ENCODE measurements at regions not wholly inside any gene's neighbourhood (a gene's known extent, or its start where the extent isn't known, plus 50 kb on each side); places are given as distances from the start of the nearest gene placed in this dataset.
"Not testable (repeated sequence)": the region's sequence is repeated elsewhere in the genome, so short reads cannot be mapped to it uniquely, and the experiment has no call there.

GRCh38 chr3:30306896-30307295 is 299.5 kb upstream of the TGFBR2 start:
- no peak overlapping the region for H3K27ac ChIP-seq (ENCODE audit: low read depth, low read length)
- 86 to 94% (median 88%) methylated on average over 3 of the region's 3 CpGs for WGBS, 3 donors

GRCh38 chr3:30307372-30307950 is 298.9 kb upstream of the TGFBR2 start:
- H3K27ac ChIP-seq (ENCODE audit: low read depth, low read length) = no peak overlapping the region

GRCh38 chr3:30308131-30308530 is 298.3 kb upstream of the TGFBR2 start:
- WGBS, 3 donors = 58 to 81% (median 60%) methylated on average over 1 of the region's 1 CpG

GRCh38 chr3:30309961-30310954 is 296.1 kb upstream of the TGFBR2 start:
- no peak overlapping the region for H3K27ac ChIP-seq (ENCODE audit: low read depth, low read length)
- WGBS, 3 donors = 62 to 82% (median 71%) methylated on average over 2 of the region's 2 CpGs

More at GRCh38 chr3:30308131-30308530, 298.3 kb upstream of the TGFBR2 start:
- no peak overlapping the region for H3K27ac ChIP-seq (ENCODE audit: low read depth, low read length)

- H3K27ac ChIP-seq (ENCODE audit: low read depth, low read length) = no peak overlapping the region
- 78 to 79% (median 78%) methylated on average over 4 of the region's 4 CpGs for WGBS, 3 donors
These were observed 294.6 kb upstream of the TGFBR2 start for GRCh38 chr3:30311781-30312180.

- H3K27ac ChIP-seq (ENCODE audit: low read depth, low read length) = no peak overlapping the region
- 94 to 96% (median 95%) methylated on average over 2 of the region's 2 CpGs for WGBS, 3 donors
These were observed 292.6 kb upstream of the TGFBR2 start for GRCh38 chr3:30313840-30314239.

GRCh38 chr3:30314757-30315325 is 291.6 kb upstream of the TGFBR2 start:
- no peak overlapping the region for H3K27ac ChIP-seq (ENCODE audit: low read depth, low read length)
- 59 to 93% (median 64%) methylated on average over 3 of the region's 3 CpGs for WGBS, 3 donors

GRCh38 chr3:30315447-30315846 is 291.0 kb upstream of the TGFBR2 start:
- H3K27ac ChIP-seq (ENCODE audit: low read depth, low read length) = no peak overlapping the region
- WGBS, 3 donors = 48 to 68% (median 61%) methylated on average over 3 of the region's 3 CpGs

GRCh38 chr3:30317561-30317960 is 288.8 kb upstream of the TGFBR2 start:
- H3K27ac ChIP-seq (ENCODE audit: low read depth, low read length) = no peak overlapping the region
- WGBS, 3 donors = 94 to 98% (median 96%) methylated on average over 3 of the region's 3 CpGs

- H3K27ac ChIP-seq (ENCODE audit: low read depth, low read length) = no peak overlapping the region
- 94 to 98% (median 97%) methylated on average over 3 of the region's 3 CpGs for WGBS, 3 donors
These were observed 288.3 kb upstream of the TGFBR2 start for GRCh38 chr3:30318110-30318509.

GRCh38 chr3:30319713-30320112 is 286.7 kb upstream of the TGFBR2 start:
- H3K27ac ChIP-seq (ENCODE audit: low read depth, low read length) = no peak overlapping the region

- no peak overlapping the region for H3K27ac ChIP-seq (ENCODE audit: low read depth, low read length)
- 89 to 98% (median 97%) methylated on average over 1 of the region's 1 CpG for WGBS, 3 donors
These were observed 286.0 kb upstream of the TGFBR2 start for GRCh38 chr3:30320392-30320791.

GRCh38 chr3:30321065-30321464 is 285.3 kb upstream of the TGFBR2 start:
- H3K27ac ChIP-seq (ENCODE audit: low read depth, low read length) = no peak overlapping the region
- WGBS, 3 donors = 84 to 94% (median 89%) methylated on average over 2 of the region's 2 CpGs

- WGBS, 3 donors = 98 to 100% (median 100%) methylated on average over 1 of the region's 1 CpG
- H3K27ac ChIP-seq (ENCODE audit: low read depth, low read length) = not testable (repeated sequence)
These were observed 282.8 kb upstream of the TGFBR2 start for GRCh38 chr3:30323649-30324048.

GRCh38 chr3:30324587-30324986 is 281.8 kb upstream of the TGFBR2 start:
- H3K27ac ChIP-seq (ENCODE audit: low read depth, low read length) = no peak overlapping the region
- 69 to 72% (median 69%) methylated on average over 1 of the region's 1 CpG for WGBS, 3 donors

- H3K27ac ChIP-seq (ENCODE audit: low read depth, low read length) = not testable (repeated sequence)
- WGBS, 3 donors = 42 to 79% (median 56%) methylated on average over 1 of the region's 1 CpG
These were observed 278.4 kb upstream of the TGFBR2 start for GRCh38 chr3:30327976-30328375.

- WGBS, 3 donors = 92 to 95% (median 94%) methylated on average over 2 of the region's 2 CpGs
- H3K27ac ChIP-seq (ENCODE audit: low read depth, low read length) = not testable (repeated sequence)
These were observed 277.5 kb upstream of the TGFBR2 start for GRCh38 chr3:30328935-30329334.

- WGBS, 3 donors = 57 to 91% (median 70%) methylated on average over 2 of the region's 2 CpGs
- no peak overlapping the region for H3K27ac ChIP-seq (ENCODE audit: low read depth, low read length)
These were observed 274.9 kb upstream of the TGFBR2 start for GRCh38 chr3:30331519-30331918.

GRCh38 chr3:30332196-30333021 is 274.0 kb upstream of the TGFBR2 start:
- H3K27ac ChIP-seq (ENCODE audit: low read depth, low read length) = no peak overlapping the region
- WGBS, 3 donors = 50 to 64% (median 51%) methylated on average over 10 of the region's 10 CpGs

Data from adipose tissue (tissue), 3 donors.